Natural killer cell (primary cell): ENCODE measurements at regions not wholly inside any gene's neighbourhood (a gene's known extent, or its start where the extent isn't known, plus 50 kb on each side); places are given as distances from the start of the nearest gene placed in this dataset.

Experiments used
- ATAC-seq, 3 donors: fragments of 150-1000 bp in 2 of 3; fragments of 200-7000 bp in 1 of 3; cut with Tn5 transposase; 1 replicate in 1 of 3; 2 replicates in 2 of 3; pipeline ENCODE4 v1.10.0; 2021; ENCODE audit warnings: mild to moderate bottlenecking in 2 of 3, moderate library complexity in 2 of 3
- DNase-seq, 2 donors: peaks; one replicate each; pipeline versions ENCODE4 v3.0.0 to v3.0.0-alpha.2; 2013 to 2021; ENCODE audit warnings: mixed read lengths in 1 of 2
- H3K27ac ChIP-seq: one replicate; pipeline ENCODE4 v1.5.1; 2013; ENCODE audit warnings: mild to moderate bottlenecking, low read length
- H3K27me3 ChIP-seq: one replicate; pipeline ENCODE4 v1.6.1; 2013; ENCODE audit warnings: low read length; ENCODE audit not compliant: control insufficient read depth, insufficient read depth
- H3K36me3 ChIP-seq: one replicate; pipeline ENCODE4 v1.6.1; 2013; ENCODE audit warnings: low read length; ENCODE audit not compliant: control insufficient read depth, insufficient read depth
- H3K4me1 ChIP-seq: one replicate; pipeline ENCODE4 v1.6.1; 2013; ENCODE audit warnings: low read length; ENCODE audit not compliant: control insufficient read depth, insufficient read depth
- H3K4me3 ChIP-seq: one replicate; pipeline ENCODE4 v1.5.1; 2013; ENCODE audit warnings: low read length
- H3K9me3 ChIP-seq: one replicate; pipeline ENCODE4 v1.6.1; 2013; ENCODE audit warnings: low read length; ENCODE audit not compliant: control insufficient read depth, insufficient read depth
- H3K27ac Mint-ChIP-seq, 2 donors: one replicate each; pipeline ENCODE4 v1.8.0; 2022; ENCODE audit warnings: mild to moderate bottlenecking in 2 of 2, mixed read lengths in 2 of 2, moderate library complexity in 1 of 2
- H3K27me3 Mint-ChIP-seq, 2 donors: one replicate each; pipeline ENCODE4 v1.8.0; 2022; ENCODE audit warnings: low read depth in 2 of 2, mixed read lengths in 2 of 2
- H3K36me3 Mint-ChIP-seq: one replicate; pipeline ENCODE4 v1.8.0; 2022; ENCODE audit warnings: mixed read lengths
- H3K4me1 Mint-ChIP-seq, 2 donors: one replicate each; pipeline ENCODE4 v1.8.0; 2022; ENCODE audit warnings: mixed read lengths in 2 of 2
- H3K4me3 Mint-ChIP-seq: one replicate; pipeline ENCODE4 v1.8.0; 2022; ENCODE audit warnings: mild to moderate bottlenecking, moderate library complexity, mixed read lengths
- H3K9me3 Mint-ChIP-seq, 2 donors: one replicate each; pipeline ENCODE4 v1.8.0; 2022; ENCODE audit warnings: mixed read lengths in 2 of 2
- CTCF ChIP-seq: fragments of 200-600 bp; IDR thresholded peaks from one replicate; pipeline ENCODE4 v1.8.0; 2022; ENCODE audit warnings: antibody characterized with exemption
- WGBS: methylation state at CpG from one replicate; pipeline ENCODE4 v1.1.7; 2013; ENCODE audit warnings: missing lambda C conversion rate; ENCODE audit not compliant: insufficient coverage; 5-methylcytosine and 5-hydroxymethylcytosine counted together
- intact Hi-C: fragments of 100-400 bp; cut with micrococcal nuclease; formaldehyde crosslinking; loops from one replicate; pipeline ENCODE4 v1.14.2; 2022

DNA sequence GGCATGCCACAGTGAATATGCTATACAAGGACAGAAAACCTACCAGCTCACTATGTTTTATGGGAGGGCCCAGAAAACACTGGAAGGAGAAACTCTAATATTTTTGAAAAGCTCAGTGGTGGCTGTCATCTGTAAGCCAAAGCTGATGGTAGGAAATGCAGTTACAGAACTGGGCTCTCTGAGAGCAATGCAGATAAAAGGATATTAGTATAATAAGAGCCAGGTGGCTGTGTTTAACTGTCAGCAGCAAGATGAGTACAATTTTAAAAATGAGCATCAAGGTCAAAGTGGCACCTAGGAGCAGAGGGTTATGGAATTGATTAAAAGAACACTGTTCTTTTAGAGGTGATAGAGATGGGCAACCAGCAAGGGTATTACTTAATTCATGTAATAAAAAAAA lies 345.0 kb downstream of the NDFIP2 start:
- no peak overlapping the region for H3K27ac Mint-ChIP-seq
- no peaks in the 10 kb centered on the region for H3K4me1 Mint-ChIP-seq
- Histone ChIP-seq H3K4me3 (no peak overlapping the region), H3K27ac (no peak overlapping the region), H3K9me3 (no peaks in the 10 kb centered on the region), H3K36me3 (no peaks in the 10 kb centered on the region), H3K4me1 (no peaks in the 10 kb centered on the region), H3K27me3 (no peaks in the 10 kb centered on the region)
- no peak overlapping the region for H3K4me3 Mint-ChIP-seq
- intact Hi-C loops: no loop called here
- DNase-seq (no peak), ATAC-seq (no peak)
- H3K9me3 Mint-ChIP-seq: peaks cover 3 to 4% of the 10 kb centered on the region in 2 donors
- no peaks in the 10 kb centered on the region for H3K27me3 Mint-ChIP-seq
- no peak for TF ChIP-seq CTCF
- H3K36me3 Mint-ChIP-seq: no peaks in the 10 kb centered on the region

DNA sequence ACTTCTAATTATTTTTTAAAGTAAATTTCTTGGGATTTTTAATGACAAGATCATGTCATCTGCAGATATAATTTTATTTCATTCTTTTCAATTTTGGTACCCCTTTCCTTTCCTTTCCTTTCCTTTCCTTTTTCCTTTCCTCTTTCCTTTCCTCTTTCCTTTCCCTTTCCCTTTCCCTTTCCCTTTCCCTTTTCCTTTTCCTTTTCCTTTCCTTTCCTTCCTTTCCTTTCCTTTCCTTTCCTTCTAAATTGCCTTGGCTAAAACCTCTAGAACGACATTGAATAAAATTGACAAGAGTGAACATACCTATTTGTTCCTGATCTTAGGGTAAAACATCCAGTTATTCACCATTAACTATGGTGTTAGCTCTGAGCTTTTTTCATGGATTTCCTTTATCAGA lies 334.1 kb downstream of the NDFIP2 start:
- no peaks in the 10 kb centered on the region for H3K27me3 ChIP-seq
- 100% methylated on average over 1 of the region's 1 CpG for WGBS
- H3K27ac ChIP-seq: no peak overlapping the region
- no peaks in the 10 kb centered on the region for H3K9me3 ChIP-seq
- Mint-ChIP-seq H3K27me3 (peaks cover 0 to 2% of the 10 kb centered on the region in 2 donors), H3K9me3 (peaks cover 0 to 5% of the 10 kb centered on the region in 2 donors), H3K4me1 (peaks cover 9 to 12% of the 10 kb centered on the region in 2 donors), H3K4me3 (no peak overlapping the region), H3K27ac (no peak overlapping the region), H3K36me3 (no peaks in the 10 kb centered on the region)
- no peak for ATAC-seq
- H3K36me3 ChIP-seq: no peaks in the 10 kb centered on the region
- no peak overlapping the region for H3K4me3 ChIP-seq
- TF ChIP-seq CTCF: no peak
- intact Hi-C loops: no loop called here
- no peak for DNase-seq
- peaks cover 5% of the 10 kb centered on the region for H3K4me1 ChIP-seq

- H3K4me3 Mint-ChIP-seq: no peak overlapping the region
Measured at GRCh38 chr13:79812070-79812850, 331.3 kb downstream of the NDFIP2 start.

More at GRCh38 chr13:79812070-79812850, 331.3 kb downstream of the NDFIP2 start:
- no peak for TF ChIP-seq CTCF
- H3K4me1 Mint-ChIP-seq: peaks cover 9 to 12% of the 10 kb centered on the region in 2 donors
- Histone ChIP-seq H3K36me3 (no peaks in the 10 kb centered on the region), H3K4me3 (no peak overlapping the region), H3K27me3 (no peaks in the 10 kb centered on the region), H3K27ac (peak overlapping the region; percentile 56), H3K9me3 (no peaks in the 10 kb centered on the region), H3K4me1 (peaks cover 5% of the 10 kb centered on the region)
- peaks cover 0 to 5% of the 10 kb centered on the region in 2 donors for H3K9me3 Mint-ChIP-seq
- peak overlapping the region in 1 of 2 donors; percentile 12 for H3K27ac Mint-ChIP-seq
- intact Hi-C loops: no loop called here
- peaks cover 0 to 2% of the 10 kb centered on the region in 2 donors for H3K27me3 Mint-ChIP-seq
- DNase-seq: no peak
- ATAC-seq: peak in 1 of 3 donors; percentile 13
- 80% methylated on average over 2 of the region's 2 CpGs for WGBS
- no peaks in the 10 kb centered on the region for H3K36me3 Mint-ChIP-seq
